HG03460 (cell line): ENCODE measurements at regions not wholly inside any gene's neighbourhood (a gene's known extent, or its start where the extent isn't known, plus 50 kb on each side); places are given as distances from the start of the nearest gene placed in this dataset.

Experiments
- ATAC-seq: cut with Tn5 transposase; IDR thresholded peaks from one replicate; pipeline ENCODE4 v1.9.1; 2021; ENCODE audit not compliant: unreplicated experiment

GRCh38 chr20:40493549-40493948 lies 195.5 kb downstream of the MAFB start:
- no peak for ATAC-seq

- no peak for ATAC-seq
Measured at GRCh38 chr20:40493071-40493470, 196.0 kb downstream of the MAFB start.

GRCh38 chr20:40491009-40491590 lies 197.9 kb downstream of the MAFB start:
- ATAC-seq = no peak

GRCh38 chr20:40489886-40490285 lies 199.2 kb downstream of the MAFB start:
- no peak for ATAC-seq

- ATAC-seq = no peak
Measured at GRCh38 chr20:40488401-40488800, 200.6 kb downstream of the MAFB start.

- no peak for ATAC-seq
Measured at GRCh38 chr20:40486297-40486696, 202.7 kb downstream of the MAFB start.

GRCh38 chr20:40481743-40482458 lies 207.1 kb downstream of the MAFB start:
- ATAC-seq = no peak

GRCh38 chr20:40481337-40481736 lies 207.7 kb downstream of the MAFB start:
- ATAC-seq = no peak

- ATAC-seq = no peak
Measured at GRCh38 chr20:40477805-40478204, 211.2 kb downstream of the MAFB start.

GRCh38 chr20:40476461-40476860 lies 212.6 kb downstream of the MAFB start:
- no peak for ATAC-seq

- no peak for ATAC-seq
Measured at GRCh38 chr20:40472905-40473304, 216.1 kb downstream of the MAFB start.

GRCh38 chr20:40471261-40471629 lies 217.8 kb downstream of the MAFB start:
- ATAC-seq = no peak

- no peak for ATAC-seq
Measured at GRCh38 chr20:40470445-40471260, 218.4 kb downstream of the MAFB start.

- no peak for ATAC-seq
Measured at GRCh38 chr20:40468759-40469158, 220.3 kb downstream of the MAFB start.

- no peak for ATAC-seq
Measured at GRCh38 chr20:40467703-40468411, 221.2 kb downstream of the MAFB start.

- no peak for ATAC-seq
Measured at GRCh38 chr20:40467067-40467466, 222.0 kb downstream of the MAFB start.

GRCh38 chr20:40464731-40465208 lies 224.3 kb downstream of the MAFB start:
- ATAC-seq = no peak

GRCh38 chr20:40463171-40463570 lies 225.9 kb downstream of the MAFB start:
- ATAC-seq = no peak

- no peak for ATAC-seq
Measured at GRCh38 chr20:40462566-40462965, 226.5 kb downstream of the MAFB start.

GRCh38 chr20:40459299-40459698 lies 229.7 kb downstream of the MAFB start:
- no peak for ATAC-seq

- ATAC-seq = no peak
Measured at GRCh38 chr20:40457404-40457803, 231.6 kb downstream of the MAFB start.
